HCT116 (cell line): ENCODE measurements at regions not wholly inside any gene's neighbourhood (a gene's known extent, or its start where the extent isn't known, plus 50 kb on each side); places are given as distances from the start of the nearest gene placed in this dataset.

Source experiments
- ATAC-seq: fragments of 200-7000 bp; cut with Tn5 transposase; 2 replicates; pipeline ENCODE4 v1.9.1; 2020; ENCODE audit warnings: mild to moderate bottlenecking, moderate library complexity
- BruUV-seq: library from RNA; stranded (reverse); fragments of 400-500 nt; replicated peaks from 2 replicates; lab custom pipeline; 2021; lab: Mats Ljungman, UMichigan
- CTCF ChIA-PET: fragments of 300-600 bp; sonication (Branson Sonifier 250); formaldehyde crosslinking; loops from one replicate; lab custom pipeline; 2021; ENCODE audit warnings: antibody characterized with exemption; lab: Charles Lee
- POLR2A ChIA-PET: fragments of 300-600, 350-600 bp; sonication (Branson Sonifier 250); formaldehyde crosslinking; loops from one replicate; lab custom pipeline; 2021; ENCODE audit warnings: antibody characterized with exemption; lab: Charles Lee
- RAD21 ChIA-PET, 2 experiments: fragments of 300-600 bp; sonication (Branson Sonifier 250); formaldehyde crosslinking; loops; one replicate each; lab custom pipeline; 2023; ENCODE audit warnings: low total read pairs in 2 of 2; ENCODE audit not compliant: uncharacterized antibody in 2 of 2, unreplicated experiment in 2 of 2, low non-redundant PET in 1 of 2; lab: Charles Lee
- DNase-seq: peaks from one replicate; pipeline ENCODE4 v3.0.0-alpha.2; 2010; ENCODE audit warnings: low read depth, low spot score
- H2AFZ ChIP-seq: fragments of 200-600 bp; shearing (Covaris generic), sonication (generic); 2 replicates; pipeline ENCODE4 v1.6.1; 2017; ENCODE audit warnings: low read depth, mixed run types, mixed read lengths, antibody characterized with exemption, low read length; ENCODE audit not compliant: poor library complexity, severe bottlenecking
- H3K27ac ChIP-seq: 2 replicates; pipeline ENCODE4 v1.5.1; 2012; ENCODE audit warnings: low read depth, low read length
- H3K27me3 ChIP-seq: fragments of 200-600 bp; sonication (generic); 2 replicates; pipeline ENCODE4 v1.6.1; 2016; ENCODE audit warnings: mixed run types, low read length, mixed read lengths; ENCODE audit not compliant: insufficient read depth
- H3K36me3 ChIP-seq, 2 experiments: fragments of 200-500 bp in 1 of 2; fragments of 200-600 bp in 1 of 2; sonication (Bioruptor generic) in 1 of 2; sonication (generic) in 1 of 2; 2 replicates each; pipeline versions ENCODE4 v1.5.1 to v1.6.1; 2014 to 2016; ENCODE audit warnings: low read length in 2 of 2, inconsistent platforms in 1 of 2, mixed read lengths in 1 of 2, mixed run types in 1 of 2; ENCODE audit not compliant: insufficient read depth in 2 of 2, control insufficient read depth in 1 of 2
- H3K4me1 ChIP-seq, 2 experiments: fragments of 200-600 bp in 1 of 2; sonication (generic) in 1 of 2; 2 replicates each; pipeline versions ENCODE4 v1.5.1 to v1.6.1; 2012 to 2017; ENCODE audit warnings: low read length in 2 of 2, inconsistent platforms in 1 of 2, mild to moderate bottlenecking in 1 of 2, mixed read lengths in 1 of 2, mixed run types in 1 of 2, moderate library complexity in 1 of 2; ENCODE audit not compliant: insufficient read depth in 2 of 2, control insufficient read depth in 1 of 2
- H3K4me2 ChIP-seq: fragments of 200-600 bp; sonication (generic); 2 replicates; pipeline ENCODE4 v1.6.1; 2017; ENCODE audit warnings: mixed run types, low read length, mixed read lengths
- H3K4me3 ChIP-seq, 2 experiments: fragments of 200-600 bp in 1 of 2; sonication (generic) in 1 of 2; replicated peaks in 1 of 2; 2 replicates each; pipeline ENCODE4 v1.5.1; 2011 to 2016; ENCODE audit warnings: low read length in 2 of 2, control low read depth in 1 of 2, low read depth in 1 of 2, mild to moderate bottlenecking in 1 of 2, mixed read lengths in 1 of 2, mixed run types in 1 of 2
- H3K79me2 ChIP-seq: fragments of 200-600 bp; sonication (generic); 2 replicates; pipeline ENCODE4 v1.6.1; 2017; ENCODE audit warnings: mild to moderate bottlenecking, mixed run types, low read length, moderate library complexity, mixed read lengths; ENCODE audit not compliant: insufficient read depth
- H3K9ac ChIP-seq: fragments of 200-600 bp; sonication (generic); 2 replicates; pipeline ENCODE4 v1.6.1; 2016; ENCODE audit warnings: low read length, mixed read lengths
- H3K9me2 ChIP-seq: fragments of 200-600 bp; sonication (generic), shearing (Covaris generic); 2 replicates; pipeline ENCODE4 v1.6.1; 2017; ENCODE audit warnings: mixed run types, mild to moderate bottlenecking, moderate library complexity; ENCODE audit not compliant: insufficient read depth
- H3K9me3 ChIP-seq, 2 experiments: fragments of 200-500 bp in 1 of 2; fragments of 200-600 bp in 1 of 2; sonication (Bioruptor generic) in 1 of 2; sonication (generic) in 1 of 2; 2 replicates each; pipeline ENCODE4 v1.6.1; 2014 to 2017; ENCODE audit warnings: low read length in 2 of 2, mixed read lengths in 2 of 2, inconsistent platforms in 1 of 2, low read depth in 1 of 2, mild to moderate bottlenecking in 1 of 2, mixed run types in 1 of 2, moderate library complexity in 1 of 2; ENCODE audit not compliant: control insufficient read depth in 1 of 2, insufficient read depth in 1 of 2
- H4K20me1 ChIP-seq: fragments of 200-600 bp; sonication (generic), shearing (Covaris generic); 2 replicates; pipeline ENCODE4 v1.6.1; 2017; ENCODE audit warnings: mixed run types, mild to moderate bottlenecking, moderate library complexity; ENCODE audit not compliant: insufficient read depth
- ATF3 ChIP-seq: IDR thresholded peaks from 2 replicates; pipeline ENCODE4 v1.6.1; 2012
- CBX3 ChIP-seq: IDR thresholded peaks from 2 replicates; pipeline ENCODE4 v1.6.1; 2012; ENCODE audit warnings: low read depth
- EGR1 ChIP-seq: IDR thresholded peaks from 2 replicates; pipeline ENCODE4 v1.6.1; 2012; ENCODE audit warnings: low read depth
- EZH2 ChIP-seq: fragments of 200-600 bp; sonication (generic); IDR thresholded peaks from 2 replicates; pipeline ENCODE4 v1.6.1; 2017; ENCODE audit warnings: antibody characterized with exemption, mixed run types
- EZH2phosphoT487 ChIP-seq: fragments of 200-600 bp; IDR thresholded peaks from 2 replicates; pipeline ENCODE4 v1.6.1; 2018; ENCODE audit warnings: antibody characterized with exemption, borderline replicate concordance
- FOSL1 ChIP-seq: IDR thresholded peaks from 2 replicates; pipeline ENCODE4 v1.6.1; 2012; ENCODE audit warnings: low read depth
- REST ChIP-seq: IDR thresholded peaks from 2 replicates; pipeline ENCODE4 v1.6.1; 2012; ENCODE audit warnings: low read depth
- SIN3A ChIP-seq: IDR thresholded peaks from 2 replicates; pipeline ENCODE4 v1.6.1; 2012; ENCODE audit warnings: low read depth
- SP1 ChIP-seq: IDR thresholded peaks from 2 replicates; pipeline ENCODE4 v1.6.1; 2012; ENCODE audit warnings: low read depth
- SRF ChIP-seq: IDR thresholded peaks from 2 replicates; pipeline ENCODE4 v1.6.1; 2012; ENCODE audit warnings: low read depth
- TCF7L2 ChIP-seq: IDR thresholded peaks from 2 replicates; pipeline ENCODE4 v1.7.0; 2011; ENCODE audit warnings: borderline replicate concordance, inconsistent platforms; ENCODE audit not compliant: insufficient read depth, insufficient read length; ENCODE audit errors: extremely low read depth
- ZBTB33 ChIP-seq: IDR thresholded peaks from 2 replicates; pipeline ENCODE4 v1.6.1; 2011; ENCODE audit warnings: mild to moderate bottlenecking, low read length, moderate library complexity; ENCODE audit not compliant: insufficient replicate concordance; ENCODE audit errors: extremely low read depth
- intact Hi-C: fragments of 100-400 bp; cut with micrococcal nuclease; formaldehyde crosslinking; loops from 2 replicates; pipeline ENCODE4 v1.10.0; 2022

- Histone ChIP-seq H3K4me2 (no peak overlapping the region), H3K36me3 (no peaks in the 10 kb centered on the region), H3K9me2 (no peaks in the 10 kb centered on the region), H2AFZ (no peak overlapping the region), H3K4me3 (no peak overlapping the region), H3K79me2 (no peaks in the 10 kb centered on the region), H3K27me3 (no peaks in the 10 kb centered on the region), H3K9ac (no peak overlapping the region), H3K27ac (no peak overlapping the region), H3K4me1 (no peaks in the 10 kb centered on the region), H4K20me1 (no peaks in the 10 kb centered on the region), H3K9me3 (no peaks in the 10 kb centered on the region)
- intact Hi-C loops, result no loop called here
- RAD21 ChIA-PET, result no interaction called here
- DNase-seq (no peak), ATAC-seq (no peak)
- TF ChIP-seq SIN3A, result no peak
- no peak for TF ChIP-seq ZBTB33
- TF ChIP-seq EZH2, result no peak
- TF ChIP-seq ATF3, result no peak
- TF ChIP-seq EZH2phosphoT487, result no peak
- no peak for TF ChIP-seq CBX3
- no peak for TF ChIP-seq TCF7L2
- TF ChIP-seq SRF, result no peak
- no peak for TF ChIP-seq EGR1
- no peak for TF ChIP-seq REST
- TF ChIP-seq FOSL1, result no peak
- TF ChIP-seq SP1, result no peak
- CTCF ChIA-PET, result no interaction called here
- no TSS peak for BruUV-seq
- POLR2A ChIA-PET, result no interaction called here
Observed at GRCh38 chr1:81409262-81409661, 391.5 kb upstream of the ADGRL2 start.
